ENCODE measurements at regions not wholly inside any gene's neighbourhood (a gene's known extent, or its start where the extent isn't known, plus 50 kb on each side); places are given as distances from the start of the nearest gene placed in this dataset.

GRCh38 chr11:15584158-15584557 is 469.4 kb downstream of the INSC start:
- no peak for DNase-seq (ENCODE audit: low read depth)

- DNase-seq (ENCODE audit: low read depth), result no peak
These were observed 471.0 kb downstream of the INSC start for GRCh38 chr11:15585602-15586331.

- no peak for DNase-seq (ENCODE audit: low read depth)
These were observed 472.2 kb downstream of the INSC start for GRCh38 chr11:15586741-15587473.

- no peak for DNase-seq (ENCODE audit: low read depth)
These were observed 474.4 kb downstream of the INSC start for GRCh38 chr11:15589070-15589626.

- no peak for DNase-seq (ENCODE audit: low read depth)
These were observed 475.4 kb downstream of the INSC start for GRCh38 chr11:15590132-15590531.

GRCh38 chr11:15591112-15591537 is 476.4 kb downstream of the INSC start:
- no peak for DNase-seq (ENCODE audit: low read depth)

GRCh38 chr11:15594607-15595006 is 479.9 kb downstream of the INSC start:
- no peak for DNase-seq (ENCODE audit: low read depth)

- no peak for DNase-seq (ENCODE audit: low read depth)
These were observed 484.7 kb downstream of the INSC start for GRCh38 chr11:15599376-15599775.

GRCh38 chr11:15602047-15602446 is 487.3 kb downstream of the INSC start:
- no peak for DNase-seq (ENCODE audit: low read depth)

- no peak for DNase-seq (ENCODE audit: low read depth)
These were observed 488.3 kb downstream of the INSC start for GRCh38 chr11:15602785-15603567.

- DNase-seq (ENCODE audit: low read depth), result no peak
These were observed 490.4 kb downstream of the INSC start for GRCh38 chr11:15605094-15605493.

- no peak for DNase-seq (ENCODE audit: low read depth)
These were observed 492.8 kb downstream of the INSC start for GRCh38 chr11:15607361-15608036.

- DNase-seq (ENCODE audit: low read depth), result no peak
These were observed 494.7 kb downstream of the INSC start for GRCh38 chr11:15609445-15609844.

- DNase-seq (ENCODE audit: low read depth), result no peak
These were observed 496.2 kb downstream of the INSC start for GRCh38 chr11:15610881-15611280.

- DNase-seq (ENCODE audit: low read depth), result no peak
These were observed 498.5 kb downstream of the INSC start for GRCh38 chr11:15613251-15613650.

- no peak for DNase-seq (ENCODE audit: low read depth)
These were observed 499.1 kb downstream of the INSC start for GRCh38 chr11:15613789-15614188.

- DNase-seq (ENCODE audit: low read depth), result no peak
These were observed 500.8 kb downstream of the INSC start for GRCh38 chr11:15615398-15616096.

- no peak for DNase-seq (ENCODE audit: low read depth)
These were observed 501.7 kb downstream of the INSC start for GRCh38 chr11:15616130-15617105.

- DNase-seq (ENCODE audit: low read depth), result no peak
These were observed 502.4 kb downstream of the INSC start for GRCh38 chr11:15617126-15617525.

- no peak for DNase-seq (ENCODE audit: low read depth)
These were observed 503.9 kb downstream of the INSC start for GRCh38 chr11:15618583-15619032.
